K562 (cell line): ENCODE measurements at regions not wholly inside any gene's neighbourhood (a gene's known extent, or its start where the extent isn't known, plus 50 kb on each side); places are given as distances from the start of the nearest gene placed in this dataset.

Experiments used
- BCOR ChIP-seq: fragments of 450-650 bp; IDR thresholded peaks from 2 replicates; pipeline ENCODE4 v1.6.1; 2016
- KAT7 ChIP-seq: sonication (generic); formaldehyde crosslinking; IDR thresholded peaks from 2 replicates; pipeline ENCODE4 v1.8.0; 2022; ENCODE audit warnings: missing genetic modification reagents, mild to moderate bottlenecking, borderline replicate concordance
- NFE2L1 ChIP-seq: fragments of 450-650 bp; IDR thresholded peaks from 2 replicates; pipeline ENCODE4 v1.6.1; 2016; ENCODE audit warnings: missing genetic modification characterization, low read depth, mild to moderate bottlenecking, missing compliant biosample characterization, moderate library complexity, borderline replicate concordance
- NFIC ChIP-seq: fragments of 450-650 bp; IDR thresholded peaks from 2 replicates; pipeline ENCODE4 v1.6.1; 2017; ENCODE audit warnings: mild to moderate bottlenecking, inconsistent platforms
- ZKSCAN1 ChIP-seq: fragments of 150-350 bp; IDR thresholded peaks from 2 replicates; pipeline ENCODE4 v1.6.1; 2016; ENCODE audit warnings: low read depth, low read length
- ZNF12 ChIP-seq: sonication (generic); formaldehyde crosslinking; IDR thresholded peaks from 2 replicates; pipeline ENCODE4 v1.4.0; 2020; ENCODE audit warnings: mild to moderate bottlenecking, missing genetic modification reagents
- ZNF324 ChIP-seq: fragments of 250-450 bp; sonication (Bioruptor Pico); IDR thresholded peaks from 2 replicates; pipeline ENCODE4 v1.4.0; 2020; ENCODE audit warnings: mild to moderate bottlenecking
- ZNF444 ChIP-seq: fragments of 250-450 bp; sonication (Bioruptor Pico); IDR thresholded peaks from 2 replicates; pipeline ENCODE4 v1.4.0; 2020; ENCODE audit warnings: mild to moderate bottlenecking, moderate library complexity

GRCh38 chr4:186954509-186954908 is 230.9 kb upstream of the FAT1 start:
- TF ChIP-seq KAT7 (CRISPR knock-in tag) (no peak), BCOR (no peak), NFE2L1 (tag) (no peak), ZNF12 (CRISPR knock-in tag) (no peak), ZKSCAN1 (no peak), ZNF444 (CRISPR knock-in tag) (no peak), ZNF324 (no peak), NFIC (no peak)
